MM.1S (cell line): ENCODE measurements at regions not wholly inside any gene's neighbourhood (a gene's known extent, or its start where the extent isn't known, plus 50 kb on each side); places are given as distances from the start of the nearest gene placed in this dataset.

ENCODE experiments used
- CTCF ChIP-seq: fragments of 300-600 bp; sonication (generic); IDR thresholded peaks from 2 replicates; pipeline ENCODE4 v1.5.1; 2016; ENCODE audit warnings: antibody characterized with exemption, low read length, mixed read lengths
- EZH2 ChIP-seq: fragments of 300-600 bp; sonication (generic); optimal IDR thresholded peaks from 2 replicates; pipeline ENCODE3; 2017; ENCODE audit warnings: low read depth, mild to moderate bottlenecking, antibody characterized with exemption, low read length, mixed read lengths

- TF ChIP-seq CTCF (no peak), EZH2 (no peak)
These were observed 52.2 kb upstream of the BLTP1 start for GRCh38 chr4:122099896-122100295.
